ENCODE measurements at regions not wholly inside any gene's neighbourhood (a gene's known extent, or its start where the extent isn't known, plus 50 kb on each side); places are given as distances from the start of the nearest gene placed in this dataset.

- TF ChIP-seq CTCF (IDR thresholded peaks at IDR 0.05) (no peak), POLR2A (IDR thresholded peaks at IDR 0.05) (no peak)
Observed at GRCh38 chr7:118080947-118081346, 103.0 kb upstream of the LSM8 start.
